Left lobe of liver (tissue), 2 donors: ENCODE measurements at regions not wholly inside any gene's neighbourhood (a gene's known extent, or its start where the extent isn't known, plus 50 kb on each side); places are given as distances from the start of the nearest gene placed in this dataset.

Experiments
- ATAC-seq: fragments of 200-7000 bp; cut with Tn5 transposase; one replicate; pipeline ENCODE4 v1.9.1; 2020; ENCODE audit warnings: mild to moderate bottlenecking, moderate library complexity
- DNase-seq: peaks from one replicate; pipeline ENCODE4 v3.0.0-alpha.2; 2020; ENCODE audit warnings: low spot score
- donor health status: DM: no; HTN: no; CAD: no; lungs with moderate emphysema.
- donor health status: DM: no; HTN: yes; CAD: no.

GRCh38 chr7:116614499-116615262 is 57.3 kb upstream of the MET start:
- DNase-seq, result no peak
- ATAC-seq, result peak; percentile 72

GRCh38 chr7:116616555-116617059 is 55.4 kb upstream of the MET start:
- ATAC-seq (no peak), DNase-seq (no peak)

GRCh38 chr7:116617878-116618277 is 54.1 kb upstream of the MET start:
- DNase-seq (no peak), ATAC-seq (no peak)

- DNase-seq, result no peak
- no peak for ATAC-seq
Measured at GRCh38 chr7:116618338-116619128, 53.5 kb upstream of the MET start.

- ATAC-seq (no peak), DNase-seq (no peak)
Measured at GRCh38 chr7:116621649-116622048, 50.3 kb upstream of the MET start.
